Psoas muscle (tissue), 7 donors: ENCODE measurements at regions not wholly inside any gene's neighbourhood (a gene's known extent, or its start where the extent isn't known, plus 50 kb on each side); places are given as distances from the start of the nearest gene placed in this dataset.
A peak's percentile ranks its signal among the peaks of the same experiment; 100 is the strongest.

Experiments
- ATAC-seq, 4 donors: fragments of 200-7000 bp; cut with Tn5 transposase; one replicate each; pipeline ENCODE4 v1.9.1; 2020; ENCODE audit warnings: moderate library complexity in 3 of 4, mild to moderate bottlenecking in 2 of 4
- DNase-seq, 2 donors: peaks; one replicate each; pipeline ENCODE4 v3.0.0-alpha.2; 2020
- H3K27ac ChIP-seq: fragments of 200-600 bp; one replicate; pipeline ENCODE4 v1.8.0; 2022
- H3K27me3 ChIP-seq, 3 donors: fragments of 200-600 bp in 1 of 3; one replicate each; pipeline versions ENCODE4 v1.6.1 to v1.8.0; 2013 to 2022; ENCODE audit warnings: low read length in 2 of 3, mild to moderate bottlenecking in 2 of 3, moderate library complexity in 1 of 3; ENCODE audit not compliant: insufficient read depth in 3 of 3
- H3K36me3 ChIP-seq, 2 donors: fragments of 200-600 bp in 1 of 2; one replicate each; pipeline versions ENCODE4 v1.6.1 to v1.8.0; 2013 to 2022; ENCODE audit warnings: low read depth in 1 of 2, mild to moderate bottlenecking in 1 of 2, moderate library complexity in 1 of 2; ENCODE audit not compliant: insufficient read depth in 1 of 2
- H3K4me1 ChIP-seq: fragments of 200-600 bp; one replicate; pipeline ENCODE4 v1.8.0; 2022
- H3K4me3 ChIP-seq: fragments of 200-600 bp; one replicate; pipeline ENCODE4 v1.8.0; 2022; ENCODE audit warnings: mild to moderate bottlenecking
- H3K9me3 ChIP-seq: fragments of 200-600 bp; one replicate; pipeline ENCODE4 v1.8.0; 2022
- WGBS, 3 donors: extraction: QIAGEN DNeasy Blood & Tissue Kit; methylation state at CpG; one replicate each; pipeline versions ENCODE4 v1.1.6 to v1.1.7; 2013; 5-methylcytosine and 5-hydroxymethylcytosine counted together
- intact Hi-C, 2 donors: fragments of 100-400 bp; cut with DNase I; formaldehyde crosslinking; loops; one replicate each; pipeline versions ENCODE4 v1.11.0 to v1.14.2; 2022
- TF ChIP-seq, protein P1 (sequence below): fragments of 200-600 bp; IDR thresholded peaks from one replicate; pipeline ENCODE4 v1.8.0; 2022; ENCODE audit warnings: antibody characterized with exemption
- donor health status: healthy with polysubstance abuse.
- donor health status: DM: no; HTN: no; CAD: no; lungs with moderate emphysema.
- donor health status: Bipolar disorder and iron deficiency.
- donor health status: healthy.
- donor health status: DM: yes; HTN: yes; CAD: no.
- donor health status: DM: no; HTN: no; CAD: no.
- donor health status: DM: yes; HTN: yes; CAD: no.

DNA sequence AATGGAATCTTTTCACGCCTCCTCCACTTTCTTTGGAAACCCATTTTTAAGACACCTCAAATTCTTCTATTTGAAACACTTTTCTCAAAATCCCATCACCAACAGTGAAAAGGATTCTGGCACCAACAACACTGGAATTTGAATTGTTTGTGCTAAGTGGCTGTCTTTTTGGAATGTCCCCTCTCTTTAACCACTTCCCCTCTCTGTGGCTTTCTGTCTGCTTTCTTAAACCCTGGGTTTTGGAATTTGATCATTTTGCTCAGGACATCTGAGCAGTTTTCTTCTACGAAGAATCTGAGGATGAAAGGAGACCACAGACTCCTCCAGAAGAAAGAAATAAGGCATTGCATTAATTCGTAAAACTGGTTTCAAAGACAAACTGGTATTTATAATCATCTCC, 89.0 kb downstream of the MXRA5 start:
- H3K36me3 ChIP-seq, result no peaks in the 10 kb centered on the region
- no peak for DNase-seq

DNA sequence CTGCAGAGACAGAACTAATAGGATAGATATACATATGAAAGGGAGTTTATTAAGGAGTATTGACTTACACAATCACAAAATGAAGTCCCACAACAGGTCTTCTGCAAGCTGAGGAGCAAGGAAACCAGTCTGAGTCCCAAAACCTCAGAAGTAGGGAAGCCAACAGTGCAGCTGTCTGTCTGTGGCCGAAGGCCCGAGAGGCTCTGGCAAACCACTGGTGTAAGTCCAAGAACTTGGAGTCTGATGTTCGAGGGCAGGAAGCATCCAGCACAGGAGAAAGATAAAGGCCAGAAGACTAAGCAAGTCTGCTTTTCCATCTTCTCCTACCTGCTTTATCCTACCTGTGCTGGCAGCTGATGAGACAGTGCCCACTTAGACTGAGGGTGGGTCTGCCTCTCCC, 89.6 kb downstream of the MXRA5 start:
- Histone ChIP-seq H3K4me3 (no peak overlapping the region), H3K36me3 (no peaks in the 10 kb centered on the region), H3K9me3 (no peaks in the 10 kb centered on the region), H3K4me1 (no peaks in the 10 kb centered on the region), H3K27me3 (no peaks in the 10 kb centered on the region), H3K27ac (no peak overlapping the region)
- no peak for DNase-seq
- intact Hi-C loops, result no loop called here
- WGBS, 3 donors, result 21 to 44% (median 36%) methylated on average over 3 of the region's 3 CpGs
- TF ChIP-seq, protein P1, sequence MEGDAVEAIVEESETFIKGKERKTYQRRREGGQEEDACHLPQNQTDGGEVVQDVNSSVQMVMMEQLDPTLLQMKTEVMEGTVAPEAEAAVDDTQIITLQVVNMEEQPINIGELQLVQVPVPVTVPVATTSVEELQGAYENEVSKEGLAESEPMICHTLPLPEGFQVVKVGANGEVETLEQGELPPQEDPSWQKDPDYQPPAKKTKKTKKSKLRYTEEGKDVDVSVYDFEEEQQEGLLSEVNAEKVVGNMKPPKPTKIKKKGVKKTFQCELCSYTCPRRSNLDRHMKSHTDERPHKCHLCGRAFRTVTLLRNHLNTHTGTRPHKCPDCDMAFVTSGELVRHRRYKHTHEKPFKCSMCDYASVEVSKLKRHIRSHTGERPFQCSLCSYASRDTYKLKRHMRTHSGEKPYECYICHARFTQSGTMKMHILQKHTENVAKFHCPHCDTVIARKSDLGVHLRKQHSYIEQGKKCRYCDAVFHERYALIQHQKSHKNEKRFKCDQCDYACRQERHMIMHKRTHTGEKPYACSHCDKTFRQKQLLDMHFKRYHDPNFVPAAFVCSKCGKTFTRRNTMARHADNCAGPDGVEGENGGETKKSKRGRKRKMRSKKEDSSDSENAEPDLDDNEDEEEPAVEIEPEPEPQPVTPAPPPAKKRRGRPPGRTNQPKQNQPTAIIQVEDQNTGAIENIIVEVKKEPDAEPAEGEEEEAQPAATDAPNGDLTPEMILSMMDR, result no peak
- ATAC-seq, result no peak

More for the DNA sequence above, 89.0 kb downstream of the MXRA5 start:
- TF ChIP-seq, protein P1, result no peak
- Histone ChIP-seq H3K27me3 (no peaks in the 10 kb centered on the region), H3K4me3 (no peak overlapping the region), H3K4me1 (no peaks in the 10 kb centered on the region), H3K27ac (no peak overlapping the region), H3K9me3 (no peaks in the 10 kb centered on the region)
- intact Hi-C loops, result no loop called here
- WGBS, 3 donors, result 72 to 85% (median 83%) methylated on average over 3 of the region's 3 CpGs
- no peak for ATAC-seq

DNA sequence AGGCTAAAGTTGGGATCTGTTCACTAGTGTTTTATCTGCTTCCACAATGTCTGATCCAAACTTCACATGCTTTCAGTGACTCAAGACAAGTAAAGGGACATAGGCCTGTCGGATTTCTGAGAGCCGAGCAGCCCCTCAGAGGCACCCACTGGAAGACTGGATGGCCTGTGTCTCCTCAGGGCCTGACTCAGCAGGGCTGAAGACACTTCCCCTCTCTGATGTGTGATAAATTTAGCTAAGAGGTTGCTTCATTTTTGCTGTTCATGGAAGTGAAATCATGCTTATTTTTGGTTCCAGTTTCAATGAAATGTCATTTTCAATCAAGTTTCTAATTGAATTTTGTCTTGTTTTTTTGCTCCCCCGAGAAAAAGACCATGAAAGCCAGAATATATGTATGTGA, 93.7 kb downstream of the MXRA5 start:
- ATAC-seq (no peak), DNase-seq (no peak)
- TF ChIP-seq, protein P1, result no peak
- Histone ChIP-seq H3K36me3 (no peaks in the 10 kb centered on the region), H3K4me3 (no peak overlapping the region), H3K9me3 (no peaks in the 10 kb centered on the region), H3K27me3 (no peaks in the 10 kb centered on the region), H3K27ac (no peak overlapping the region), H3K4me1 (no peaks in the 10 kb centered on the region)
- 72 to 88% (median 78%) methylated on average over 3 of the region's 3 CpGs for WGBS, 3 donors
- intact Hi-C loops, result no loop called here

DNA sequence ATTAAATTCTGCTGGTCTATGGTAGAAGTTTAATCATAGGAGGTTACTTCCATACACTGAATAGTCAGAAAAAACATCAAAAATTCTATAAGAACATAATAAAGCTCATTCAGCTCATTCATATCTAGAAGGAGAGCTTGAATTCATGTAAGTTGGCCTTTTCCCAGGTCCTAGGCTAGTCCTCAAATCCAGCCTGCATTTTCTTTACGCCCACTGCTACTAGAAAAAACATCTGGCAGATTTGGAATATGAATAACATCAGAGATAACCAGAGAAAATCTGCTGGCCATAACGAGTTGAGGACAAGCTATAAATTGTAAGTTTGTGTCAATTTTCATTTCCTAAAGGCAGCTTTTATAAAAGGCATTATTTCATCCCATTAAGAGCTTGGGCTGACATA, 95.5 kb downstream of the MXRA5 start:
- no peaks in the 10 kb centered on the region for H3K36me3 ChIP-seq
- DNase-seq (no peak), ATAC-seq (no peak)
- no peak overlapping the region for H3K4me3 ChIP-seq
- intact Hi-C loops, result no loop called here
- H3K27ac ChIP-seq, result no peak overlapping the region
- H3K4me1 ChIP-seq, result no peaks in the 10 kb centered on the region
- TF ChIP-seq, protein P1, result no peak
- WGBS, 3 donors, result 9 to 29% (median 17%) methylated on average over 2 of the region's 2 CpGs
- H3K9me3 ChIP-seq, result no peaks in the 10 kb centered on the region
- no peaks in the 10 kb centered on the region for H3K27me3 ChIP-seq

DNA sequence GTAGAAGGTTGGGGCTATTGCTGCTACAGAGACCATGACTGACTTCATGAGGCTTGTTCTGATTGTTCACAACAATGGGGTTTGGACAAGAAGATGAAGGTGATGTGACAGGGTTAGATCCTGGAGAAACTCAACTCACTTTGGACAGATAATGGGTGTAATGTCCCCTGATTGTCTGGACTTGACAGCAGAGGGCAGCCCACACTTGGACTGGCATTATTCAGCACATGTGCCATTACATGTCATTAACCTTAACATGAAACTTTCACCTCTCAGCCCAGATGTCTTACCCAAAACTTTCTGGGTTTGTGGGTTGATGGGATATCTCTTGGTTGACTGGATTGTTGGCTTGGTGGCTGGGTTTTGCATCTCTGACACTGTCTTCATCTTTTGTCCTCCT, 101.5 kb downstream of the MXRA5 start:
- Histone ChIP-seq H3K4me1 (no peaks in the 10 kb centered on the region), H3K9me3 (no peaks in the 10 kb centered on the region), H3K27me3 (no peaks in the 10 kb centered on the region), H3K4me3 (no peak overlapping the region), H3K36me3 (no peaks in the 10 kb centered on the region), H3K27ac (no peak overlapping the region)
- DNase-seq (no peak), ATAC-seq (no peak)
- intact Hi-C loops, result no loop called here
- TF ChIP-seq, protein P1, result peak; percentile 12
